ENCODE measurements at regions not wholly inside any gene's neighbourhood (a gene's known extent, or its start where the extent isn't known, plus 50 kb on each side); places are given as distances from the start of the nearest gene placed in this dataset.

- CTCF ChIA-PET = no interaction called here
- no peak overlapping the region for H2AK9ac ChIP-seq (replicated peaks; ENCODE audit: low read depth, low read length, poor library complexity)
- dilution Hi-C loops (cut with HindIII; ENCODE audit: low sequenced_read_pairs, unreplicated experiment) (no loop called here), in situ Hi-C loops (cut with MboI; ENCODE audit: low sequenced_read_pairs) (no loop called here), intact Hi-C loops (cut with micrococcal nuclease) (no loop called here)
- no peak overlapping the region for H3K4me2 ChIP-seq (ENCODE audit: low read depth, low read length)
- H3K4me3 ChIP-seq (ENCODE audit: insufficient read depth, low read depth, low read length) = no peak overlapping the region
- no peak overlapping the region for H2BK5ac ChIP-seq (ENCODE audit: low read depth, low read length, poor library complexity, severe bottlenecking)
- H4K91ac ChIP-seq (ENCODE audit: insufficient read depth, low read depth, low read length) = no peak overlapping the region
- H2BK120ac ChIP-seq (ENCODE audit: low read depth, low read length) = no peak overlapping the region
- H3K23ac ChIP-seq (ENCODE audit: low read depth, low read length) = no peak overlapping the region
- H2AFZ ChIP-seq (replicated peaks; ENCODE audit: low read length, poor library complexity) = no peak overlapping the region
- H4K20me1 ChIP-seq (ENCODE audit: insufficient read depth, low read length) = no peaks in the 10 kb centered on the region
- H3K9me3 ChIP-seq (ENCODE audit: control insufficient read depth, insufficient read depth, low read length) = peaks cover 36% of the 10 kb centered on the region
- TF ChIP-seq CTCF (conservative IDR thresholded peaks at IDR 0.05; ENCODE audit: low read depth, low read length) (no peak), CEBPB (IDR thresholded peaks at IDR 0.05; ENCODE audit: low read depth, low read length) (no peak), BHLHE40 (IDR thresholded peaks at IDR 0.05; ENCODE audit: low read depth, low read length) (no peak), ELK1 (IDR thresholded peaks at IDR 0.05; ENCODE audit: borderline replicate concordance, low read depth, low read length) (no peak), MAFK (IDR thresholded peaks at IDR 0.05; ENCODE audit: low read depth, low read length) (no peak), MXI1 (IDR thresholded peaks at IDR 0.05; ENCODE audit: borderline replicate concordance, low read depth, low read length) (no peak), FOS (IDR thresholded peaks at IDR 0.05; ENCODE audit: low read depth, low read length) (no peak), RCOR1 (IDR thresholded peaks at IDR 0.05; ENCODE audit: insufficient replicate concordance, low read length) (no peak), POLR2A (IDR thresholded peaks at IDR 0.05; ENCODE audit: low read depth, low read length) (no peak), CHD1 (IDR thresholded peaks at IDR 0.05; ENCODE audit: low read depth, low read length) (no peak), RAD21 (IDR thresholded peaks at IDR 0.05; ENCODE audit: low read length) (no peak), RFX5 (IDR thresholded peaks at IDR 0.05; ENCODE audit: low read depth, low read length) (no peak), MAZ (IDR thresholded peaks at IDR 0.05; ENCODE audit: borderline replicate concordance, low read depth, low read length) (no peak), USF2 (IDR thresholded peaks at IDR 0.05; ENCODE audit: low read depth, low read length) (no peak), SMC3 (IDR thresholded peaks at IDR 0.05; ENCODE audit: low read depth, low read length) (no peak), NFE2L2 (IDR thresholded peaks at IDR 0.05; ENCODE audit: low read depth, low read length) (no peak)
- no peak overlapping the region for H3K18ac ChIP-seq (ENCODE audit: low read depth, low read length)
- no peak overlapping the region for H3K9ac ChIP-seq (ENCODE audit: low read depth, low read length)
- H4K5ac ChIP-seq (ENCODE audit: low read depth, low read length) = no peak overlapping the region
- no peak overlapping the region for H3K56ac ChIP-seq (ENCODE audit: extremely low read depth, insufficient read depth, low read length)
- DNase-seq = no peak
- ATAC-seq (ENCODE audit: low read depth) = no peak
- no peak overlapping the region for H2BK20ac ChIP-seq (ENCODE audit: low read depth, low read length)
- BruUV-seq (replicated peaks) = no TSS peak
- H3K4ac ChIP-seq (ENCODE audit: low read depth, low read length) = no peak overlapping the region
- H3K4me1 ChIP-seq (ENCODE audit: control insufficient read depth, insufficient read depth, low read length) = no peaks in the 10 kb centered on the region
- no peak overlapping the region for H2BK15ac ChIP-seq (ENCODE audit: low read depth, low read length)
- no peak overlapping the region for H4K8ac ChIP-seq (ENCODE audit: low read depth in 2 of 2, low read length in 2 of 2)
- H3K79me1 ChIP-seq (ENCODE audit: low read depth in 1 of 2, low read length in 2 of 2) = no peaks in the 10 kb centered on the region
- H3K14ac ChIP-seq (replicated peaks; ENCODE audit: low read depth, low read length) = no peak overlapping the region
- H2AK5ac ChIP-seq (ENCODE audit: low read depth, low read length) = no peak overlapping the region
- H3K9me1 ChIP-seq (ENCODE audit: insufficient read depth, low read length) = no peaks in the 10 kb centered on the region
- POLR2A ChIA-PET (ENCODE audit: unreplicated experiment) = no interaction called here
- H3K27me3 ChIP-seq (ENCODE audit: control insufficient read depth, insufficient read depth, low read length) = no peaks in the 10 kb centered on the region
- 0% methylated on average over 2 of the region's 14 CpGs; no CpG with 5 or more reads in 1 of the 2 experiments for WGBS, 2 experiments (ENCODE audit: extremely low coverage in 2 of 2, insufficient read length in 1 of 2)
- H3K36me3 ChIP-seq (ENCODE audit: control insufficient read depth, insufficient read depth, low read length) = no peaks in the 10 kb centered on the region
- no peak overlapping the region for H3K27ac ChIP-seq (ENCODE audit: insufficient read depth, low read length)
Measured at GRCh38 chr22:48313175-48313830, 1514.4 kb downstream of the BRD1 start.

All from IMR-90 (cell line).